Activated naive CD8-positive, alpha-beta T cell treated with anti-CD3 and anti-CD28 coated beads, Interleukin-2, amount 50 U/mL, for 16 hours (primary cell): ENCODE measurements at regions not wholly inside any gene's neighbourhood (a gene's known extent, or its start where the extent isn't known, plus 50 kb on each side); places are given as distances from the start of the nearest gene placed in this dataset.
A peak's percentile ranks its signal among the peaks of the same experiment; 100 is the strongest.

Experiments used
- DNase-seq: peaks from one replicate; pipeline ENCODE4 v3.0.0-alpha.2; 2020; ENCODE audit warnings: low read depth, low spot score

DNA sequence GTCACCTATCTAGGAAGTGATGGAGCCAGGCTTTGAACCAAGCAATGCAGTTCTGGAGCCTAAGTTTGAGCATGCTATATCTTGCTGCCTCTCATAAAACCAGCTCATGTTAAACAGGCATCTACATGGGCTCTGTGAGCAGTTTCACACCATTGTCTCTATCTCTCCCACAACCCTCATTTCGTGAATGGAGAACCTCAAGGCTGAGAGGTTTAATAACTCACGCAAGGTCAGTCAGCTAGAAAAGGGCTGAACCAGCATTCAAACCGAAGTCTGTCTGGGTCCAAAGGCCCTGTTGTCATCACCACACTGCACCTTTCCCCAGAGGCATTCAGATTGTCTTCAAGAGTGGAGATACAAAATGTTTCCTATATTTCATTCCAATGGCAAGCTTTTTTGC is 369.2 kb downstream of the MID1IP1 start:
- DNase-seq = no peak

DNA sequence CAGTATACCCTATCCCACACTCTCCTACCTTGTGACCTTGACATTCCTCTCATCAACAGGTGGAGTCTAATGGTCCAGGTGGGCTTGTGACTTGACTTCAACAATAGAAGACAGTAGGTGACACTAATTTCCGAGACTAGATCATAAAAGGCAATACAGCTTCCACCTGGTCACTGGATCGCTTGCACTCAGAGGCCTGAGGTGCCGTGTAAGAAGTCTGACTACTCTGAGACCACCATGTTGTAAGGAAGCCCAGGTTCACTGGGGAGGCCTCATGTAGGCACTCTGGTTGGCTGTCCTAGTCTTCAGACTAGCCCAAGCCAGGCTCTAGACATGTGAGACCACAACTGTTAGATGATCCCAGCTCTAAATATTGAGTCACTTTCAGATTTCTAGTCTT is 370.4 kb downstream of the MID1IP1 start:
- DNase-seq = no peak

DNA sequence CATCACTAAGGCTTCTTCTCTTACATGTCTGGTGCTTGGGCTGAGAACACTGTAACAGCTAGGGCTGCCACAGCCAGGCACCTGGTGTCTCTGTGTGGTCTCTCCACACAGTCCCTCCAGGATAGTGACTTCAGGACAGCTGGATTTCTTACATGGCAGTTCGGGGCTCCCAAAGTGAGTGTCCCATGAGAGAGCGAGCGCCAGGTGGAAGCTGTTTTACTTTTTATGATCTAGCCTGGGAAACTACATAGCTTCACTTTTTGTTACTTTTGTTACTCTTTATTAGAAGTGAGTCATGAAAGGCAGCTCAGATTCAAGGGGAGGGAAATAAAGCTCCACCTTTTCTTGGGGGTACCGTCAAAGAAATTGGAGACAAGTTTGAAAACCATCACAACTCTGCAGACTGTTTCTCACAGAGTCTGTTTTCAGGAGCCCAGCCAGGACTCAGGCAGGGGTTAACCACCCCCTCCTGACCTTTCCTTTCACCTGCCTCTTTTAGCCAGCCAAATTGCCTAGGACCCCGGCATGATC is 373.0 kb downstream of the MID1IP1 start:
- no peak for DNase-seq

DNA sequence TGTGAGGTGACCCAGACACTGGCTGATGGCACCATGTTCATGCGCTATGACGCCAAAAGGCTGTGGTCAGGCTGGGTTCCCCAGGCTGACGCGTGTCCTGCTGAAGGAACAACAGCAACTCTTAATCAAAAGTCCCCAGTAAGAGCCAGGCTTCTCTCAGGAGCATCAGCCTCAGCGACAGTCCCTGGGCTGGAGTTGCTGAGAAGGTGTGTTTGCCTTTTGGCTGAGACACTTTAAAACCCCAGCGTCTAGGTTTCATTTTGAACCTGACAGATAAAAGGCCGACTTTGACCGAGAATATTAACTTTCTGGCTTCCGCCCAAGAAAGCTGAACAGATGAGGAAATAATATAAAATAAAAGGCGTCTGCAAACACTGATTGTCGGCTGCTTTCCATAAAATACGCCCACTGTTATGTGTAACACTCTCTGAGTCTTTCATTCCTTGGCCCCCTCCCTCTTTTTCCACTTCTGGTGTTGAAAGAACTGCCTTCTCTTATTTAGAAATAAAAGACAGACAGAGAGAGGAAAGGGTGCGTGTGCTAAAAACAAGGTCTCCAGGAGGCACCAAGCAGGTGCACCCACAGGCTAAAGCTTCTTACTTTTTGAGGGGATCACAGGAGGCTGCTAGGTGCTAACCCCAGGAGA is 373.6 kb downstream of the MID1IP1 start:
- DNase-seq = no peak

DNA sequence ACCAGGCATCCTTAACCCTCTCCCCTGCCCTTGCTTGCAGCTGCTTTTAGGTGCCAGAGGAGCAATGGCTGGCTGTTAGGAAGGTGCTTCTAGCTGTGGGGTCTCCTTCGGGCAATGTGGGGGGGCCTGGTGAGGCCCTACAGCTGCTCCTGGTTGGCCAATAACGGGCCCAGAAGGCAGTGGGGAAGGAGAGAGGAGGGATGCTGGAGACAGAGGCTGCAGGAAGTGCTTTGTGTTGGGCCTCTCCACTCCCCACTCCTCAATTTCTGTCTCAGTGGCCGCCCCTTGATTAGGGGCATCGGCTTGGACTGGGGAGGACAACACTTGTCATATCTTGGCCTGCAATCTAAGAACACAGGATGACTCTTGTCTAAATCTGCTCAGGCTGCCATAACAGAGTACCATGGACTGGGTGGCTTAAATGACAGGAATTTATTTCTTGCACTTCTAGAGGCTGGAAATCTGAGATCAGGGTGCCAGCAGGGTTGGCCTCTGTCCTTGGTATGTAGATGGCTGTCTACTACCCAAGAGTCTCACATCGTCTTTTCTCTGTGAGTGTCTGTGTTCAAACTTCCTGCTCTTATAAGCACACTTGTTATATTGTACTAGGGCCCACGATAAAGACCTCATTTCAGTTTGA is 374.3 kb downstream of the MID1IP1 start:
- DNase-seq = no peak

DNA sequence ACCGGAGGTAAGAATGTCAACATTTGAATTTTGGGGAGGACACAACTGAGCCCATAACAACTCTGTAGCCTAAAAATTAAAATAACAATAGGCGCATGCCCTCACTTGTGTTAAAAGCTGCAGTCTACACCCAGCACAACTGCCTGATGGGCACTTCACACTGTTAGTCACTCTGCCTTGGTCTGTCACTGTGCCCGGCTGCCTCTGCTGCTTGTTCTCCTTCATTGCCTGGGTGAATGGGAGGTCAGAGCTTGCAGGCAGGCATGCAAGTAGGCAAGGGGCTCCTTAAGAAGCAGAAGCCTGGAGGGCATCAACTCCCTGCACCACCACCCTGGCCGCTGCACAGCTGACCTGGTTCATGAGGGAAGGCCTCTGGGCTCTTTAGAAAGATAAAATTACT is 374.8 kb downstream of the MID1IP1 start:
- DNase-seq = no peak

DNA sequence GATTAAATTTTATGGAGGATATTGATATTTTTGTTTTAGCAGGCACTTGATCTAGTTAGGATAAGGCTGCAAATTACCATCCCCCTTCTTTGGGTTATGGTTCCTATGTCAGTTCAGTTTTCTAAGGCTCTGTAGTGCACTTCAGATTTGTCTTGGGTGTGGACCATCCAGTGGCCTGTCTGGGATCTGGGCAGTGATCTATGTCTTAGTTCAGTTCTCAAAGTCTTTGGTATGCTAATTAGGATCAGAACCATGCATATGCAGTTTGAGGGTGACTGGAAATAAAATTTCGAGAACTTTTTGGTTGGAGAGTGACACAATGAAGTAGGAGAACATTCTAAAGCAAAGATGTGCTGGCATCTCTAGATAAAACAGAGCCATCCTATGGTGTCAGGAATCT is 388.2 kb downstream of the MID1IP1 start:
- no peak for DNase-seq

DNA sequence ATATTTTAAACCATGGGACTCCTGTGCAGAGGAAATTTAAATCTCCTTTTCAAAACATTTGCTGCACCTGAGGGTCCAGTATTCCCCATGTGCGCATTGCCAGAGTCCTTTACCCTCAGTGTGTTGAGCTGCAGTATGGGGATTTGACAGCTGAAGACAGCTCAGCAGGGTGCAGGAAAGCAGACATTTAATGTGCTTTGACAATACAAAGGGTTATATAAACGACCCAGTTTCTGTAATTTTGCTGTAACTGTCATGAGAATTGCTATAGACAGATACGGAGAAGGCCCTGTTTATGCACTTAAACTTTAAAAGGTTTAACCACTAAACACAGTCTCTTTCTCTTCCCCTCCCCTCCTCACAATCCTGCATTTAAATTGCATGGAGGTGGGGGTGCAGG is 393.4 kb downstream of the MID1IP1 start:
- no peak for DNase-seq

DNA sequence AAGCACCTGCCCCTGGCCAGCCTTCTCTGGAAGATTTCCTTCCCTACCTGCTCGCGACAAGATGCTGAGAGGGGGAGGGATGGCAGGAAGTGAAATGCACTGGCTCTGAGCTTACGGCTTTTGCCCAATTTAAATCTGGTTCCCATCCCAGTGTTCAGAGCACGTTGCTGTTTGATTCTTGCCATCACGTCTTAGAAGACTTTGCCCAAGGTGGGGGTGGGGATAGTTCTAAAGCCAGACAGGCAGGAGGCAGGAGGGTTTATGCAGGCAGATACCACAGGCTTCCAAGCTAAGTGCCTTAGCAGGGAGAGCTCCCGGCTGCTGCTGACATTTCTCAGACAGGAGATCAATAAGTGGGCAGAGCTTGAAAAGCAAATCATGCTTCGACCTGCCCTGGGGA is 393.9 kb downstream of the MID1IP1 start:
- DNase-seq = no peak

DNA sequence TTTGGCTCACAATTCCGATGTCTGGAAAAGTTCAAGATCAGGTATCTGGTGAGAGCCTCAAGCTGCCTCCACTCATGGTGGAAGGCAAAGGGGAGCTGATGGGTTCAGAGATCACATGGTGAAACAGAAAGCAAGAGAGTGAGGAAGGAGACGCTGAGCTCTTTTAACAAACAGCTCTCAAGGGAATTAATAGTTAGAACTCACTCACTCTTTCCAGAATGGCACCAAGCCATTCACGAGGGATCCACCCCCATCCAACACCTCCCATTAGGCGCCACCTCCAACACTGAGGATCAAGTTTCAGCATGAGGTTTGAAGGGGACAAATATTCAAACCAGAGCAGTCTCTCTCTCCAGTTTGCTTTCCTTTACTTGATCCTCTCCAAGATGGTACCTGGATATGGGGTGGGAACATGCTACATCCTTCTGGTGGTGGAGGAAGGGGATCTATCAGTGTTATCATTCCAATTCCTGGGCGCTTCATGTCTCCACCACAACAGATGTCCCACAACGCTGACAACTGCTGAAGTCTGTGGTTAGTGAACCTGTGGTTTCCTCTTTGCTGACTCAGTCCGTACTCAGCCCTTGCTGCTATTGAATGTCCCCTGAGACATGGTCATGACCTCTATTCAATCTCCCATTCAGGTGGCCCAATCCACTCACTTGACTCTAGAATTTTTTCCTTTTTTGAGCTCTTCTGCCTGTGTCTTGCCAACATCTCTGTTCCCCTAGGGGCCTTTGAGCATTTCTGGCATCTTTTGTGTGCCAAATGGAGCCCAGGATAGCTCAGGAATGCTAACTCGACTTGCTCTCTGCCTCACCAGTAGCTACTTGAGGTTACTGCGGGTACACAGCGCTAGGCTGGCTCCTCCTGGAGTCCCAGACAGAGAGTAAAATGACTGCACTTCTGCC is 395.2 kb downstream of the MID1IP1 start:
- DNase-seq = peak; percentile 14

DNA sequence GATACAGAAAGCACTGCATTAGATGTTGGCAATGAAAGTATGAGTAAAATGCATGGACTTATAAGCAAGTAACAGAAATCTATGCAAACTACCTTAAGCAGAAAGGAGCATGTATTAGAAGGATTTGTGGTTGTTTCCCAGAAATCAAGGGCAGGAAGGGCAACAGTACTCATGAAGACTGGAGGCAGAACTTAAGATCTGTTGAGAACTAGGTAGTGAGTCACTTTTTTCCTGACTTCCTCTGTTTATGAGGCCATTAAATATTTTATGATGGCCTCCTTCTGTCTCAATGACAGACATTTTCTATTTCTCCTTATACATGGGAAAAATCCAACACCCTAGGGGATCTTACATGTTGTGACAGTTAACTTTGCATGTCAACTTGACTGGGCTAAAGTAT is 398.2 kb downstream of the MID1IP1 start:
- no peak for DNase-seq

DNA sequence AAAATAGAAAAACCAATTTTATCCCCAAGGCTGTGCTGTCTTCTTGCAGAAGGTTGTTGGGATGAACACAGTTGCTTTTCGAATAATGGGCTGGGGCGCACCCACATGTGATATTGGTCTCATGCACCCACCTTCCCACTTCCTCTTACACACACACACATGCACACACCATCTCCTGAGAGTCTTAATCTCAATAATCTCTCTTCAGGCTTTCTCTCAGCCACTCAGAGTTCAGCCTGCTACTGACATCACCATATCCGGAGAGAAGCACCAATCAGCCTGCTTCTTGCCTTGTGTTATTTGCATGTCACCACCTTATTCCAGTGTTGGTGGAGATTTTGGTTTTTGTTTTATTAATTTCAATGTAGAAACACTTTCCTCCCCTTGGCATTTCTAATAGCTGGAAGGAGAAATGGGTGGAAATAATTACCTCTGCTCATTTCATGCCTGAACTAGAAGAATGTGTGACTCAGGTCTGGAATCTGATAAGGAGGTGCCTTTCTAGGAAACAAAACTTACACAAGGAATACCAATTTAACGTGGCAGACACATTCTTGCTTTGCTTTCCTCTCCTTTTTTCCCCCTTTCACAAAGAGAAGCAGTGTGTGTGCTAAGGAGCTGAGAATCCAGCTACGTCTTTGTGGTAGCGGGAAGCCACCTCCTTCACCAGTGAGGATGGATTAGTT is 400.2 kb downstream of the MID1IP1 start:
- no peak for DNase-seq

DNA sequence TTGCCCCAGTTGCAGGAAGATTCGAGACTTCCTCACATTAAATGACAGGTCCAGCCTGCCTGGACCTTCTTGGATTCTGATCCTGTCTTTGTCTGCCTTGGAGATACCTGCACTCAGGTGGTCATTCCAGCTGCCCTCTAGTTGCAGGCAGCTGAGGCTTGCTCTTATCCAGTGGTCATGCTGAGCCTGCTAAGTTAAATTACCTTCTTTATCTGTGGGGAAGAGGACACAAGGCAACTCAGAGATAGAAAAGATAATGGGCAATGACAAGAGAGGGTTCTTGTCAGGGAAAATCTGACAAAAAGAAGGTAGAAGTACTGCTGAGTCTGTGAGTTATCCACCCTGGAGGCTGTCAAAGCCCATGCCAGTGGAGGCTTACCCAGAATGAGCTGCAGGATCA is 401.4 kb downstream of the MID1IP1 start:
- DNase-seq = no peak

DNA sequence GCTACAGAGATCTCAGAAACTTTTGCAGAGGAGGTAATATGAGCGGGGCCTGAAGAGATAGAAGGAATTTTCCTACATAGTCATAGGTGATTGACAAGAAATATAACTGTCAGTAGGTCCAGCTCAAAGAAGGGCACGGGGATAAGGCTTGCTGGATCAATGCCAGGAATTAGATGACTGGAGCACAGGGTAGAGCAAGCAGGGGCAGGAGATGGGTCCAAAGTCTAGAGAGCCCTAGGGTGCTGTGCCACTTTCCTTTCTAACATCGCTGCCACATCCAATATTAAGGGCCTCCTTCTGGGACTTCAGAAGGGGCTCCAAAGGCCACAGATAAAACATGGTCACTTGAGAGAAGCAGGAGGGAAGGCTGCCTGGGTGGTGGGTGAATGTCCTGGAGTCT is 402.2 kb downstream of the MID1IP1 start:
- no peak for DNase-seq

DNA sequence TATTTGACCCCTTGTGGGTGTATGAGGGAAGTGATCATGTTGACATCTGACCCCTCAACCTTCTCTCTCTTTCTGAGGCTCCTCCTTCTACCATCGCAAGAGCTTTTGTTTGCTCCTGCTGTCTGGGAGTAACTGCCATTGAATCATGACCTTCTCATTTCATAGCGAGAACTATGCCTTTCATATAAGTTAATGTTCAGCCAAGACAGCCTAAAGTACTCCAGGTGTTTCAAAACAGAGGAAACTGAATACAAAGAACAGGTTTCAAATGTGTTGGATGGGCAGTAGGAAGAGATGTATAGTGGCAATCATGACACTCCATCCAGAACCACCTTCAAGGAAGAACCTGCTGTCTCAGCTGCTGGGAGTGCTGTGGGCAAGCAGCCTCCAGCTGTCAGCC is 403.1 kb downstream of the MID1IP1 start:
- no peak for DNase-seq

DNA sequence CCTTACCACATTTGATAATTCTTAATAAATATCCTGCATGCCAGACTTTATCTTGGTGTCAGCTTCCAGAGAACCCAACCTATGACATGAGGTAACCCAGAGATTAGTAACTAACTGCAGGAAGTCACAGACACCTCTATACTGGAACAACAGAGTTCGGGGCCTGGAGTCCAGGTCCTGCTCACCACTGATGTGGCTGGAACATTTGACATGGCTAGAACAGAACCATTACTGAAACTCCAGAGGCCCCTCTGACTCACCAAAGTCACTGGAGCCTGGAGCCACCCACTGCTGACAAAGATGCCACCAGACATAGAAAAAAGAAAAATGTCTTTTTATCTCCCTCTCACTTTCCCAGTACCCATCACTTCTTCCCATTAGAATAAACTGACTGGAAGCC is 403.7 kb downstream of the MID1IP1 start:
- peak; percentile 3 for DNase-seq

DNA sequence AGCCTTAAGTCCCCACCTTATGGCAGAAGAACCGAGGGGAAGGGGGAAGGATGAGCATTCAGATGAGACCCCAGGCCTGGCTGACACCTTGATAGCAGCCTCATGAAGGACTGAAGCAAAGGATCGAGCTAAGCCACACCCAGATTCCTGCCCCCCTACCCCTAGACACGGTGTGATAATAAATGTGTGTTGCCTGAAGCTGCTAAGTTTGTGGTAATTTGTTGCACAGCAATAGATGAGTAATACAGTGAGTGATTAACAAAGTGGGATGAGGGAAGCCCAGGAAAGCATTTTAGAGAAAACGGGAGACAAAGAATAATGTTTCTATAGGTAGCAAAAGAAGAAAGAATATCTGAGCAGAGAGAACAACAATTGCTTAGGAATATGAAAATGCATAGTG is 404.2 kb downstream of the MID1IP1 start:
- DNase-seq = no peak

DNA sequence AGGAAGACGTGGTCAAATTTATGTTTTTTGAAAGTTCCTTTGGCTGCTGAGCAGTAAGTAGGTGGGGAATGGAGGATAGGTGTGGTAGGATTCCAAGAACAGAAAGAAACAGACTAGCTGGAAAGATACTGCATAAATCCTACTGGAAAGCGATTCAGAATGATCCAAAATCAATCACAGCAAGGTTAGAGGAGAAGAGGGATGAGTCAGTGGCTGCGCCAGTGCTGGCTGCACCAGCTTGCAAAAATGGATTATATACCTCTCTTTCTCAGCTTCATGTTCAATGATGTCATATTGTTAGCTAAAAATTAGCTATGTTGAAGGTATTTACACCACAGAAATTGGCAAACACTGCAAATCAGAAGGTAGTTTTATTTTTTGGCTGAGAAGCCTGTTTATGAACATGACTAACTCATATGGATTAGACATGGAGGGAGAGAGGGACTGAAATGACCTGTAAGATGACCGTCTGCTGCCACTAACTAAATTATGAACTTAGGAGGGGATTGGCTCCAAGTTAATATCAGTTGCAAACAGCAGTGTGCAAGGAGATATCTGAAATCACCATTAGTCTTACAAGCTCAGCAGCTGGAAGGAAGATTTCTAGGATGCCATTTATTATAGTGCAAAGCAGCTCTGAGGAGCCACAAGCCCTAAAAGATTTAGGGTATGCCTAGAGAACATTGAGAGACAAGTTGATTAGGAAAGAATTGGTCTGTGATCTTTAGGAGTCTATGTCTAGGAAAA is 405.3 kb downstream of the MID1IP1 start:
- no peak for DNase-seq

DNA sequence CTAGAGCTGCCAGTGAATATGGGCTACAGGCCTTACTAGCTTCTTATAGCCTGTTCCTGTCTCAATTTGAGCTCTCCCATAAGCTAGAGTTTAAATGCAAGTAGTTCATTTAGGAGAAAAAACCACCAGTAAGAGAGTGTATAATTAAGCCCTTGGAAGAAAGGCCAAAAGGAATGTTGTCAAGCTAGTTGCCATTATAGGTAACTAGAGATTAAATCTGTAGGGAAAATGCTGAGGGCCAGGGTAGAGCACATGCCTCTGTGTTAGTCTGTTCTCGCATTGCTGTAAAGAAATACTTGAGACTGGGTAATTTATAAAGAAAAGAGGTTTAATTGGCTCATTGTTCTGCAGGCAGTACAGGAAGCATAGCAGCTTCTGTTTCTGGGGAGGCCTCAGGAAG is 410.2 kb downstream of the MID1IP1 start:
- no peak for DNase-seq

DNA sequence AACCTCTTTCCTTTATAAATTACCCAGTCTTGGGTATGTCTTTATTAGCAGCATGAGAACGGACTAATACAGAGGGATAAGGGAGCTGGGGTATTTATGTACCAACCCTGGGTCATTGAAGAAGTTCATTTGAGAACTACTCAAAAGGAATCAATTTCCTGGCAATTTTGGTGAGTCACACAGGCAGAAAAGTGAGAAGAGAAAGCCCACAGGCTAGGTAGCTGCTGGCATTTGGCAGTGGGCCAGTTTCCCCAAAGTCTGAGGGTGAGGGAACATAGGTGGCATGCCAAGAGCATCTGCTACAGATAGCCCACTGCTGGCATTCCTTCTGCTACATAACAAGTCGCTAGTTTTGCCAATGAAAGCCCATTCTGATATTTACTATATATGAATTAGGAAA is 411.2 kb downstream of the MID1IP1 start:
- no peak for DNase-seq
